GM18951 (cell line): ENCODE measurements at regions not wholly inside any gene's neighbourhood (a gene's known extent, or its start where the extent isn't known, plus 50 kb on each side); places are given as distances from the start of the nearest gene placed in this dataset.

ENCODE experiments used
- POLR2A ChIP-seq: IDR thresholded peaks from 4 replicates; pipeline ENCODE4 v1.6.1; 2011; ENCODE audit warnings: mild to moderate bottlenecking; ENCODE audit not compliant: insufficient read length, insufficient read depth; ENCODE audit errors: extremely low read depth
- in situ Hi-C: fragments of 300-500 bp; cut with MboI; formaldehyde crosslinking; loops from one replicate; pipeline ENCODE4 v1.12.0; 2022; ENCODE audit warnings: low sequenced_read_pairs, mixed read lengths, inconsistent platforms; ENCODE audit not compliant: unreplicated experiment

DNA sequence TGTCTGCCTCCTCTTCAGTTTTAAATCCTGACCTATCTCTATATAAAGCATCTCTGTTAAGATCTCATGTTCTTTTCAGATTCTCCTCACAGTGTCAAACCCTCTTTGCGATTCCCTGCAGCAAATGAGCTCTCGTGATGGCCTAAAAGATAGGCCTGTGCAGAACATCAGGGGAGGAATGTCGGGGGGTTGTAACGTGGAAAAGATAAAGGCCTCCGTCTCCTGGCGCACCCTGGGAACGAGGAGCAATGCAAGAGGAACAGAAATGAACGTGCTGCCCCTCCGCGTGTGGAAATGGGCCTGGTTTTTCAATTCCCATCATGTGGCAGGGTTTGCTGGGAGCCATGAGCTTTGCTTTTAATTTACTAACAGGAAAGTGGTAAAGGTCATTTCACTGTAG, 285.0 kb upstream of the TPM1 start:
- in situ Hi-C loops, result no loop called here
- TF ChIP-seq POLR2A, result no peak

- in situ Hi-C loops, result no loop called here
- TF ChIP-seq POLR2A, result no peak
Measured at GRCh38 chr15:62758126-62758951, 284.2 kb upstream of the TPM1 start.

DNA sequence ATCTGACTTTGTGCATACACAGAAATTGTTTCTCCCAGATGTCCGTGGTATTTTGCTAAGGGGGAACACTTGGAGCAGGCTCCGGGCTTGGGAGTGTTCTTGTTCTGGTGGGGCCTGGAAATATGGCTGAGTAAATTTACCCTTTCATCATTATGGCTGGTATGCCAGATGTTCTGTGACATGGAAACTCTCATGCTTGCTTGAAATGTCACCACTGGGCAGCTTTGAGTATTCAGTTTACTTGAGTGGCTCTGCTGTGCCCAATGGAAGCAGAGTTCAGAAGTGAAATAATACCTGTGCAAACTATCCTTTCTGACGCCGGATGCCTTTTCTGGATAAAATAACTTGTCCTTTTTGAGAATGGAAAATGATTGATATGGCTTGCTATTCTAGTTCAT, 283.6 kb upstream of the TPM1 start:
- in situ Hi-C loops, result no loop called here
- TF ChIP-seq POLR2A, result no peak

GRCh38 chr15:62760538-62760937, 282.0 kb upstream of the TPM1 start:
- no peak for TF ChIP-seq POLR2A
- in situ Hi-C loops, result no loop called here

- in situ Hi-C loops, result no loop called here
- TF ChIP-seq POLR2A, result no peak
Measured at GRCh38 chr15:62765916-62766315, 276.6 kb upstream of the TPM1 start.

DNA sequence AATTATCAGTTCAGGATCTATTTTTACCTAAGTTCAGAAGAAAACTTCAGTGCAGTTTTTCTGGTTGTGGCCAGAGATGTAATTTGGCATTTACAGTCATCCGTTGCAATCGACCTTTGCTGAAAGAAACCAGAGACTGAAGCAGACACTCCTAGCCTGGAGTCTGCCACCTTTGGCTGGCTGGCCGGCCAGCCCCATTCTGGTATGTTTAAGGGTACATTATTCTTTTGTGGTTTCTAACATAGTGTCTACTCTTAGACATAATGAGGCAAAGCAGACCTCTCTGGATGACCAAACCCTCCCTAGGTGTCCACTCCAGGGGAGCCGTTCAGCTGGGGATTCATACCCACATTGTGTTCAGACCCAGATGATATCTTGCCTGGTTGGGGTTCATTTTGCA, 275.9 kb upstream of the TPM1 start:
- no peak for TF ChIP-seq POLR2A
- in situ Hi-C loops, result no loop called here

- in situ Hi-C loops, result no loop called here
Measured at GRCh38 chr15:62769604-62770003, 272.9 kb upstream of the TPM1 start.

DNA sequence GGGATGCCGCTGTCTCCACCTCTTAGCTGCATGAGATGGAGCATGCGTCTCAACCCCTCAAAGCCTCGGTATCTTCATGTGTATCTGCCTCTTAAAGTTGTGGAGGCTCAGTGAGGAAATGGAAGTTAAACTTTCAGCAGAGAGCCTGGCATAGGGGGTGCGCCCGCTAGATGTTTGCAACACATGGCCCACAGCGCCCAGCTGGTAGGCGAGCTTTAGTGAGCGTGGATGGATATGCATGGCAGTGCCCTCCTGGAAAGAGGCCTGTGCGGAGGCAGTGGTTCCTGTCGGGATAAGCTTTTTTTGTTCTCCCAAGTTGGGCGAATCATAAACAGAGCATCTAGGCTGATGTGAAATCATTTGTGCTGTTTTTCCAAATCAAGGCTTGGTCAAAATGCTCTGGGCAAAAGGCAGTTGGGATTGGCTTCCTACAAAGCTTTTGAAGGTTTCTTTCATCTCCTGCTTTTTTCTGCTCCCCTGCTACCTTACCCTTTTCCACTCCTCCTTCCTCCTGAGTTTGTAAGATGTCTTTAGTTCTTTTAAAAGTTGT, 272.4 kb upstream of the TPM1 start:
- no peak for TF ChIP-seq POLR2A
- in situ Hi-C loops, result no loop called here

More at GRCh38 chr15:62769604-62770003, 272.9 kb upstream of the TPM1 start:
- TF ChIP-seq POLR2A, result no peak

DNA sequence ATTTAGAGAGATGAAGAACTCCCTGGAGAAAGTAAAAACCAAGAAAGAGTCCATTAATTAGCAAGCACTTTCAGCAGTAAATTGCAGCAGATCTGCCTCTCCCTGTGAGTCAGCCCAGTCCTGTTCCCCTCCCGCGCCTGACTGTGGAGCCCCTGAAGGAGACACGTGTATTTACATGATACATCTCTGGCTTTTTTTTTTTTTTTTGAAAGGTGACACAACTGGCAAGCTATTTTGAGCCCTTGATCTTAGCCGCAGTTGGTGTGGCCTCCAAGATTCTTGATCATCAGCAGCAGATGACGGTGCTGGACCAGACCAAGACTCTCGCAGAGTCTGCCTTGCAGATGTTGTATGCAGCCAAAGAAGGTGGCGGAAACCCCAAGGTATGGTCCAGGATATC, 271.8 kb upstream of the TPM1 start:
- in situ Hi-C loops, result no loop called here

GRCh38 chr15:62771234-62771633, 271.3 kb upstream of the TPM1 start:
- TF ChIP-seq POLR2A, result no peak
- in situ Hi-C loops, result no loop called here

More for the DNA sequence above, 271.8 kb upstream of the TPM1 start:
- TF ChIP-seq POLR2A, result no peak

GRCh38 chr15:62773369-62774165, 269.0 kb upstream of the TPM1 start:
- in situ Hi-C loops, result no loop called here
- no peak for TF ChIP-seq POLR2A

DNA sequence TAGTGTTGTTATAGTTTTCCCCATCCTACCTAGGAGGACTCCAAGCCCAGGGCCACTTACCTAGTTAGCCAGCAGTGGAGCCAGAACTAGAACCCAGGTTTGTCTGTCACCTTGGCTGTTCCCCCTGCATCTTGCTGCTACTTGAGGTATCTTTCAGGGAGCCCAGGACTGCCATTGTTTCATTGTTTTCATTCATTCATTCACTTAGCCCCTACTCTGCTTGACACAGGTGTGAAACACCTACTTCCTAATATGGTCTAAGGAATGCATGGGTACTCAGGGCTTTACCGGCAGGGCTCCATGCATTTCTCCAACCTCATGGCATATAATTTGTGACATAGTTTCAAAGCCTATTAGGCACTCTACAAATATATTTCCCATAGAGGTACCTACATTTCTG, 266.6 kb upstream of the TPM1 start:
- in situ Hi-C loops, result no loop called here
- TF ChIP-seq POLR2A, result no peak

DNA sequence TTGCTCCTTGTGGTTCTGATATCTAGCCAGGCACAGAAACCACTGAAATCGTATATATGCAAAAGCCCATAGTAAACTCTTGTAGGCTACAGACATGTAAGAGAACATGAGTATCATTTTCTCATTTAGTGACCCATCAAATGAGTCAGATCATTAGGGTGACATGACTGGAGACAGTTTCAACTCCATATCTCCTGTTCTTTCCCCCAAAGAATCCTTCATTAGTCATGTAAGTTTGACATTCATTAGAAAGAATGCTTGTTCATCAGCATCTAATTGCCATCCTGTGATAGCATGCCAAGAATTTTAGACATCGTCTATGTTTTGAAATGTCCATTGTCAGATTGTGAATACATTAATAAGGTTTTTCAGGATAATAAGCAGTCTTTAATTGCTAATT, 264.9 kb upstream of the TPM1 start:
- in situ Hi-C loops, result no loop called here
- TF ChIP-seq POLR2A, result no peak
